H1 (cell line): ENCODE measurements at regions not wholly inside any gene's neighbourhood (a gene's known extent, or its start where the extent isn't known, plus 50 kb on each side); places are given as distances from the start of the nearest gene placed in this dataset.

Source experiments
- CTCF ChIA-PET: fragments of 300-600 bp; sonication (Branson Sonifier 250); formaldehyde crosslinking; loops from one replicate; lab custom pipeline; 2021; ENCODE audit not compliant: partially characterized antibody; lab: Charles Lee
- POLR2A ChIA-PET: fragments of 300-600 bp; sonication (Branson Sonifier 250); formaldehyde crosslinking; loops from one replicate; lab custom pipeline; 2021; ENCODE audit warnings: inconsistent platforms; ENCODE audit not compliant: partially characterized antibody; lab: Charles Lee
- DNase-seq, 2 experiments: peaks; one replicate each; pipeline versions ENCODE4 v3.0.0 to v3.0.0-alpha.2; 2010 to 2022; ENCODE audit warnings: low spot score in 2 of 2, low read depth in 1 of 2, mixed read lengths in 1 of 2
- FAIRE-seq: peaks from 2 replicates; lab custom pipeline; 2011; peaks lifted over from hg19 to GRCh38; lab: Jason Lieb, UNC
- H2AFZ ChIP-seq: 2 replicates; pipeline ENCODE4 v1.8.1; 2012; ENCODE audit warnings: low read length, inconsistent platforms
- H2AK5ac ChIP-seq: 2 replicates; pipeline ENCODE4 v1.6.1; 2013; ENCODE audit warnings: low read depth, low read length
- H2BK120ac ChIP-seq: replicated peaks from 2 replicates; pipeline ENCODE3; 2013; ENCODE audit warnings: low read depth, low read length, inconsistent platforms
- H2BK12ac ChIP-seq: 2 replicates; pipeline ENCODE4 v1.6.1; 2013; ENCODE audit warnings: low read depth, low read length
- H2BK15ac ChIP-seq: 2 replicates; pipeline ENCODE4 v1.6.1; 2013; ENCODE audit warnings: low read length
- H2BK20ac ChIP-seq: 2 replicates; pipeline ENCODE4 v1.6.1; 2013; ENCODE audit warnings: low read length
- H2BK5ac ChIP-seq: 2 replicates; pipeline ENCODE4 v1.6.1; 2013; ENCODE audit warnings: low read depth, low read length
- H3K14ac ChIP-seq: 2 replicates; pipeline ENCODE4 v1.6.1; 2013; ENCODE audit warnings: inconsistent platforms; ENCODE audit not compliant: insufficient read length
- H3K18ac ChIP-seq: 2 replicates; pipeline ENCODE4 v1.6.1; 2013; ENCODE audit warnings: low read length; ENCODE audit errors: extremely low read depth
- H3K23ac ChIP-seq: 2 replicates; pipeline ENCODE4 v1.6.1; 2013; ENCODE audit warnings: inconsistent platforms; ENCODE audit not compliant: insufficient read length
- H3K23me2 ChIP-seq: 2 replicates; pipeline ENCODE4 v1.6.1; 2013; ENCODE audit warnings: low read depth, low read length
- H3K27ac ChIP-seq: 2 replicates; pipeline ENCODE4 v1.6.1; 2011; ENCODE audit warnings: low read depth, low read length, inconsistent platforms
- H3K27me3 ChIP-seq, 4 experiments: replicated peaks in 1 of 4; 1 replicate in 1 of 4; 2 replicates in 3 of 4; pipeline versions ENCODE4 v1.6.1 to v1.8.1; 2011 to 2013; ENCODE audit warnings: low read length in 3 of 4, mild to moderate bottlenecking in 3 of 4, inconsistent platforms in 2 of 4, mixed read lengths in 2 of 4, moderate library complexity in 1 of 4; ENCODE audit not compliant: control insufficient read depth in 3 of 4, insufficient read depth in 3 of 4; ENCODE audit errors: extremely low read depth in 1 of 4
- H3K36me3 ChIP-seq, 4 experiments: 2 replicates each; pipeline versions ENCODE4 v1.6.1 to v1.8.1; 2011 to 2013; ENCODE audit warnings: mild to moderate bottlenecking in 4 of 4, low read length in 3 of 4, moderate library complexity in 2 of 4, control low read depth in 1 of 4, inconsistent platforms in 1 of 4; ENCODE audit not compliant: insufficient read depth in 4 of 4, control insufficient read depth in 2 of 4
- H3K4ac ChIP-seq: replicated peaks from 2 replicates; pipeline ENCODE3; 2013; ENCODE audit warnings: low read length, low read depth, mixed read lengths, inconsistent platforms; ENCODE audit not compliant: insufficient read length
- H3K4me1 ChIP-seq, 4 experiments: replicated peaks in 1 of 4; 1 replicate in 1 of 4; 2 replicates in 3 of 4; pipeline versions ENCODE4 v1.6.1 to v1.8.1; 2011 to 2013; ENCODE audit warnings: low read length in 3 of 4, inconsistent platforms in 2 of 4, mixed read lengths in 1 of 4; ENCODE audit not compliant: insufficient read depth in 4 of 4, control insufficient read depth in 3 of 4
- H3K4me2 ChIP-seq, 2 experiments: 2 replicates each; pipeline versions ENCODE4 v1.6.1 to v1.8.1; 2011 to 2013; ENCODE audit warnings: low read depth in 2 of 2, low read length in 2 of 2, control low read depth in 1 of 2, inconsistent platforms in 1 of 2, mild to moderate bottlenecking in 1 of 2; ENCODE audit not compliant: insufficient read depth in 1 of 2
- H3K4me3 ChIP-seq, 4 experiments: fragments of 200-600, 300-600 bp in 1 of 4; sonication (generic), shearing (Covaris generic), sonication (Bioruptor Twin) in 1 of 4; 2 replicates each; pipeline versions ENCODE4 v1.5.1 to v1.8.1; 2011 to 2016; ENCODE audit warnings: low read length in 4 of 4, low read depth in 3 of 4, control low read depth in 2 of 4, inconsistent platforms in 2 of 4, mild to moderate bottlenecking in 2 of 4, mixed read lengths in 1 of 4, moderate library complexity in 1 of 4; ENCODE audit not compliant: insufficient read depth in 2 of 4; ENCODE audit errors: extremely low read depth in 1 of 4
- H3K56ac ChIP-seq: replicated peaks from 2 replicates; pipeline ENCODE3; 2013; ENCODE audit warnings: low read depth, mild to moderate bottlenecking, mixed read lengths, low read length, inconsistent platforms; ENCODE audit not compliant: insufficient read length
- H3K79me1 ChIP-seq: 2 replicates; pipeline ENCODE4 v1.6.1; 2013; ENCODE audit warnings: low read depth, low read length, control low read depth
- H3K79me2 ChIP-seq, 2 experiments: 2 replicates each; pipeline versions ENCODE4 v1.6.1 to v1.8.1; 2012 to 2013; ENCODE audit warnings: low read length in 2 of 2, mild to moderate bottlenecking in 2 of 2, inconsistent platforms in 1 of 2; ENCODE audit not compliant: insufficient read depth in 2 of 2, control insufficient read depth in 1 of 2
- H3K9ac ChIP-seq, 4 experiments: replicated peaks in 1 of 4; 1 replicate in 1 of 4; 2 replicates in 3 of 4; pipeline versions ENCODE4 v1.6.1 to v1.8.1; 2011 to 2013; ENCODE audit warnings: low read depth in 3 of 4, low read length in 3 of 4, control low read depth in 2 of 4, mild to moderate bottlenecking in 2 of 4, moderate library complexity in 2 of 4, inconsistent platforms in 1 of 4; ENCODE audit errors: extremely low read depth in 1 of 4
- H3K9me3 ChIP-seq, 2 experiments: 2 replicates each; pipeline versions ENCODE4 v1.6.1 to v1.8.1; 2012 to 2013; ENCODE audit warnings: mild to moderate bottlenecking in 2 of 2, moderate library complexity in 2 of 2, control low read depth in 1 of 2, inconsistent platforms in 1 of 2, low read depth in 1 of 2, low read length in 1 of 2, mixed read lengths in 1 of 2; ENCODE audit not compliant: insufficient read depth in 2 of 2
- H4K20me1 ChIP-seq, 2 experiments: replicated peaks in 1 of 2; 2 replicates each; pipeline versions ENCODE3 to v1.8.1; 2011 to 2013; ENCODE audit warnings: inconsistent platforms in 2 of 2, low read length in 2 of 2, mild to moderate bottlenecking in 1 of 2; ENCODE audit not compliant: insufficient read depth in 2 of 2, control insufficient read depth in 1 of 2
- H4K5ac ChIP-seq: 2 replicates; pipeline ENCODE4 v1.6.1; 2013; ENCODE audit warnings: low read length, low read depth, mixed read lengths, inconsistent platforms; ENCODE audit not compliant: insufficient read length
- H4K8ac ChIP-seq: 2 replicates; pipeline ENCODE4 v1.8.0; 2013; ENCODE audit warnings: mild to moderate bottlenecking, moderate library complexity, low read length, inconsistent platforms; ENCODE audit not compliant: insufficient read depth; ENCODE audit errors: extremely low read depth
- H4K91ac ChIP-seq: replicated peaks from 2 replicates; pipeline ENCODE3; 2013; ENCODE audit warnings: low read length, mixed read lengths, inconsistent platforms; ENCODE audit not compliant: insufficient read length
- EZH2 ChIP-seq: fragments of 200-600 bp; sonication (generic); IDR thresholded peaks from 2 replicates; pipeline ENCODE4 v1.7.1; 2012; ENCODE audit warnings: low read depth, mild to moderate bottlenecking, moderate library complexity, low read length, inconsistent platforms; ENCODE audit not compliant: severe bottlenecking
- FOSL1 ChIP-seq: IDR thresholded peaks from 2 replicates; pipeline ENCODE4 v1.6.1; 2011; ENCODE audit warnings: mild to moderate bottlenecking, low read depth, low read length, moderate library complexity; ENCODE audit not compliant: insufficient read depth
- NRF1 ChIP-seq: IDR thresholded peaks from 2 replicates; pipeline ENCODE4 v1.6.1; 2011; ENCODE audit warnings: mild to moderate bottlenecking, low read depth, low read length, improper control_type of control experiment
- RAD21 ChIP-seq, 2 experiments: IDR thresholded peaks in 1 of 2; conservative IDR thresholded peaks in 1 of 2; 2 replicates each; pipeline ENCODE4 v1.6.1; 2011; ENCODE audit warnings: low read depth in 2 of 2, low read length in 2 of 2, improper control_type of control experiment in 1 of 2, inconsistent platforms in 1 of 2, mild to moderate bottlenecking in 1 of 2, moderate library complexity in 1 of 2
- SP2 ChIP-seq: IDR thresholded peaks from 2 replicates; pipeline ENCODE4 v1.6.1; 2012; ENCODE audit warnings: mild to moderate bottlenecking, low read length, inconsistent platforms
- WGBS, 2 experiments: shearing (Covaris generic) in 1 of 2; methylation state at CpG; one replicate each; pipeline versions ENCODE4 v1.1.6 to v1.1.7; 2013 to 2015; ENCODE audit warnings: low lambda C conversion rate in 2 of 2, mixed read lengths in 2 of 2, inconsistent platforms in 1 of 2, low coverage in 1 of 2, missing lambda C conversion rate in 1 of 2; ENCODE audit not compliant: insufficient replicate concordance in 2 of 2, insufficient coverage in 1 of 2, insufficient read length in 1 of 2; ENCODE audit errors: extremely low coverage in 1 of 2, missing lambda C conversion rate in 1 of 2; 5-methylcytosine and 5-hydroxymethylcytosine counted together
- TF ChIP-seq, protein P1 (sequence below): IDR thresholded peaks from 2 replicates; pipeline ENCODE4 v1.6.1; 2011; ENCODE audit warnings: low read length, improper control_type of control experiment

DNA sequence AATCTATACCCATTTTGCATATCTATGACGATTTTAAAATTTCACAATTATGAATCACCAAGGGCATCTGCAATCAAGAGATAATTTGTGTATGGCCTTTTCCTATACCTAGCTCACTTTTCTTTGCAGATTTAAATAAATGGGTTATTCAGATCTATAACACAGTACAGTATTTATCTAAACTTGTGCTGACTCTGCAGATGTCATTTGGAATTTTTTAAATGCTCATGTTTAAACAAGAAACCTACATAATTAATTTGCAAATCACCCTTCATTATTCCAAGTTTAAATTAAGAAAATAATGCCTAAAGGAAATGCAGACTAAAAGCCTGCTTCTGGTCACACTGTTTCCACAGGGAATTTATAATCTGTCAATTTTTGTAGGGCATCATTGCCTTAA, 284.2 kb downstream of the SI start:
- H2BK20ac ChIP-seq: no peak overlapping the region
- POLR2A ChIA-PET: no interaction called here

More for the DNA sequence above, 284.2 kb downstream of the SI start:
- Histone ChIP-seq H3K36me3 (no peaks in the 10 kb centered on the region), H3K27me3 (peaks cover 0 to 1% (median 0%) of the 10 kb centered on the region in 4 experiments; a peak in 1 of 7 replicates), H4K20me1 (no peaks in the 10 kb centered on the region), H3K23ac (no peak overlapping the region), H3K79me1 (no peaks in the 10 kb centered on the region), H3K79me2 (no peaks in the 10 kb centered on the region), H3K23me2 (no peaks in the 10 kb centered on the region), H3K27ac (no peak overlapping the region), H2BK12ac (no peak overlapping the region), H3K18ac (no peak overlapping the region), H3K9ac (no peak overlapping the region), H4K91ac (no peak overlapping the region), H2BK120ac (no peak overlapping the region), H2BK15ac (no peak overlapping the region), H3K4me2 (no peak overlapping the region), H3K14ac (no peak overlapping the region), H3K4me3 (no peak overlapping the region), H3K9me3 (no peaks in the 10 kb centered on the region), H3K56ac (no peak overlapping the region), H4K5ac (no peak overlapping the region), H2BK5ac (no peak overlapping the region), H3K4ac (no peak overlapping the region), H2AFZ (no peak overlapping the region), H2AK5ac (no peak overlapping the region), H4K8ac (no peak overlapping the region), H3K4me1 (no peaks in the 10 kb centered on the region)
- CTCF ChIA-PET: interaction anchor here (0.6 kb wide), 1 partner anchor 138 kb away, joined by 3 read pairs; no protein-coding TSS in a partner anchor
- FAIRE-seq (no peak), DNase-seq (no peak)
- WGBS, 2 experiments: 88% methylated on average over 1 of the region's 1 CpG; no CpG with 5 or more reads in 1 of the 2 experiments
- TF ChIP-seq SP2 (no peak), FOSL1 (no peak), RAD21 (IDR thresholded peaks at IDR 0.05 in 1 of 2, conservative IDR thresholded peaks at IDR 0.05 in 1 of 2; ENCODE audit: low read depth in 2 of 2, low read length in 2 of 2) (no peak), EZH2 (no peak), NRF1 (no peak)
- TF ChIP-seq, protein P1, sequence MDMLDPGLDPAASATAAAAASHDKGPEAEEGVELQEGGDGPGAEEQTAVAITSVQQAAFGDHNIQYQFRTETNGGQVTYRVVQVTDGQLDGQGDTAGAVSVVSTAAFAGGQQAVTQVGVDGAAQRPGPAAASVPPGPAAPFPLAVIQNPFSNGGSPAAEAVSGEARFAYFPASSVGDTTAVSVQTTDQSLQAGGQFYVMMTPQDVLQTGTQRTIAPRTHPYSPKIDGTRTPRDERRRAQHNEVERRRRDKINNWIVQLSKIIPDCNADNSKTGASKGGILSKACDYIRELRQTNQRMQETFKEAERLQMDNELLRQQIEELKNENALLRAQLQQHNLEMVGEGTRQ: no peak
